ENCODE measurements at regions not wholly inside any gene's neighbourhood (a gene's known extent, or its start where the extent isn't known, plus 50 kb on each side); places are given as distances from the start of the nearest gene placed in this dataset.

- no peaks in the 10 kb centered on the region for H3K4me1 ChIP-seq
- in situ Hi-C loops (cut with MboI; ENCODE audit: low sequenced_read_pairs in 4 of 4), result no loop called here
- TF ChIP-seq, protein P1, sequence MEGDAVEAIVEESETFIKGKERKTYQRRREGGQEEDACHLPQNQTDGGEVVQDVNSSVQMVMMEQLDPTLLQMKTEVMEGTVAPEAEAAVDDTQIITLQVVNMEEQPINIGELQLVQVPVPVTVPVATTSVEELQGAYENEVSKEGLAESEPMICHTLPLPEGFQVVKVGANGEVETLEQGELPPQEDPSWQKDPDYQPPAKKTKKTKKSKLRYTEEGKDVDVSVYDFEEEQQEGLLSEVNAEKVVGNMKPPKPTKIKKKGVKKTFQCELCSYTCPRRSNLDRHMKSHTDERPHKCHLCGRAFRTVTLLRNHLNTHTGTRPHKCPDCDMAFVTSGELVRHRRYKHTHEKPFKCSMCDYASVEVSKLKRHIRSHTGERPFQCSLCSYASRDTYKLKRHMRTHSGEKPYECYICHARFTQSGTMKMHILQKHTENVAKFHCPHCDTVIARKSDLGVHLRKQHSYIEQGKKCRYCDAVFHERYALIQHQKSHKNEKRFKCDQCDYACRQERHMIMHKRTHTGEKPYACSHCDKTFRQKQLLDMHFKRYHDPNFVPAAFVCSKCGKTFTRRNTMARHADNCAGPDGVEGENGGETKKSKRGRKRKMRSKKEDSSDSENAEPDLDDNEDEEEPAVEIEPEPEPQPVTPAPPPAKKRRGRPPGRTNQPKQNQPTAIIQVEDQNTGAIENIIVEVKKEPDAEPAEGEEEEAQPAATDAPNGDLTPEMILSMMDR (IDR thresholded peaks at IDR 0.05 in 4 of 5, conservative IDR thresholded peaks at IDR 0.05 in 1 of 5), result no peak
- no peak for TF ChIP-seq POLR2A (IDR thresholded peaks at IDR 0.05)
- no peaks in the 10 kb centered on the region for H3K27me3 ChIP-seq
- DNase-seq (no peak), ATAC-seq (no peak)
- no peaks in the 10 kb centered on the region for H3K36me3 ChIP-seq
- intact Hi-C loops (cut with DNase I; ENCODE audit: low total_unique reads), result no loop called here
- H3K27ac ChIP-seq, result no peak overlapping the region
- H3K4me3 ChIP-seq, result no peak overlapping the region
- no peaks in the 10 kb centered on the region for H3K9me3 ChIP-seq
Measured at GRCh38 chr10:3942937-3943489, 158.0 kb upstream of the KLF6 start.

GRCh38 chr10:3941676-3942075, 156.7 kb upstream of the KLF6 start:
- no peaks in the 10 kb centered on the region for H3K4me1 ChIP-seq
- no peaks in the 10 kb centered on the region for H3K36me3 ChIP-seq
- DNase-seq (no peak), ATAC-seq (no peak)
- in situ Hi-C loops (cut with MboI; ENCODE audit: low sequenced_read_pairs in 4 of 4), result no loop called here
- intact Hi-C loops (cut with DNase I; ENCODE audit: low total_unique reads), result no loop called here
- H3K4me3 ChIP-seq, result no peak overlapping the region
- TF ChIP-seq, protein P1 (IDR thresholded peaks at IDR 0.05 in 4 of 5, conservative IDR thresholded peaks at IDR 0.05 in 1 of 5), result no peak
- TF ChIP-seq POLR2A (IDR thresholded peaks at IDR 0.05), result no peak
- no peaks in the 10 kb centered on the region for H3K27me3 ChIP-seq
- no peak overlapping the region for H3K27ac ChIP-seq
- H3K9me3 ChIP-seq, result no peaks in the 10 kb centered on the region

DNA sequence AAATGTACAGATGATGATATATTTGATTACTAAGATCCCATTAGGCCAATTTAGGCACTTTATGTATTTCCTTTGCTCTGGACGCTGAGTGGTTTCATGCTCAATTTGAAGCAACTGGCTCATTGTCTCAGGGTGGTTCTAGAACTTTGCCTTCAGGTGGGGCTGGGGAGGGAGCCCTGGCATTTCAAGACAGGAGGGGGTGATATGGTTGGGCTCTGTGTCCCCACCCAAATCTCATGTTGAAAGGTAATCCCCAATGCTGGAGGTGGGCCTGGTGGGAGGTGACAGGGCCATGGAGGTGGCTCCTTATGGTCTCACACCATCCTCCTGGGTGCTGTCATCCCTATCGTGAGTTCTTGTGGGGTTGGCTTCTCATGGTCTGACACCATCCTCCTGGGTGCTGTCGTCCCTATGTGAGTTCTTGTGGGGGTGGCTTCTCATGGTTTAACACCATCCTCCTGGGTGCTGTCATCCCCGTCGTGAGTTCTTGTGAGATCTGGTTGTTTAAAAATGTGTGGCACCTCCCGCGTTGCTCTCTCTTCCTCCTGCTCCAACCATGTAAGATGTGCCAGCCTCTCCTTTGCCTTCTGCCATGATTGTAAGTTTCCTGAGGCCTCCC, 151.5 kb upstream of the KLF6 start:
- DNase-seq (no peak), ATAC-seq (peak in 1 of 2 donors; percentile 12)
- peak overlapping the region in 1 of 4 donors; percentile 39 for H3K4me3 ChIP-seq
- no peaks in the 10 kb centered on the region for H3K27me3 ChIP-seq
- no peak for TF ChIP-seq POLR2A (IDR thresholded peaks at IDR 0.05)
- TF ChIP-seq, protein P1 (IDR thresholded peaks at IDR 0.05 in 4 of 5, conservative IDR thresholded peaks at IDR 0.05 in 1 of 5), result no peak
- no peaks in the 10 kb centered on the region for H3K9me3 ChIP-seq
- peaks cover 9 to 12% of the 10 kb centered on the region in 2 donors for H3K4me1 ChIP-seq
- in situ Hi-C loops (cut with MboI; ENCODE audit: low sequenced_read_pairs in 4 of 4), result no loop called here
- H3K27ac ChIP-seq, result peak overlapping the region; percentile 46 to 62 (median 60)
- intact Hi-C loops (cut with DNase I; ENCODE audit: low total_unique reads), result no loop called here
- no peaks in the 10 kb centered on the region for H3K36me3 ChIP-seq

- DNase-seq (no peak), ATAC-seq (peak in 1 of 2 donors; percentile 36)
- TF ChIP-seq POLR2A (IDR thresholded peaks at IDR 0.05), result no peak
- TF ChIP-seq, protein P1 (IDR thresholded peaks at IDR 0.05 in 4 of 5, conservative IDR thresholded peaks at IDR 0.05 in 1 of 5), result no peak
- Histone ChIP-seq H3K27me3 (no peaks in the 10 kb centered on the region), H3K27ac (peak overlapping the region; percentile 46 to 62 (median 60)), H3K4me3 (peak overlapping the region; percentile 2 to 40 (median 30)), H3K4me1 (peaks cover 9 to 12% of the 10 kb centered on the region in 2 donors), H3K36me3 (no peaks in the 10 kb centered on the region), H3K9me3 (no peaks in the 10 kb centered on the region)
- in situ Hi-C loops (cut with MboI; ENCODE audit: low sequenced_read_pairs in 4 of 4), result no loop called here
- intact Hi-C loops (cut with DNase I; ENCODE audit: low total_unique reads), result no loop called here
Measured at GRCh38 chr10:3935933-3936359, 150.9 kb upstream of the KLF6 start.
